ENCODE measurements at regions not wholly inside any gene's neighbourhood (a gene's known extent, or its start where the extent isn't known, plus 50 kb on each side); places are given as distances from the start of the nearest gene placed in this dataset.

DNA sequence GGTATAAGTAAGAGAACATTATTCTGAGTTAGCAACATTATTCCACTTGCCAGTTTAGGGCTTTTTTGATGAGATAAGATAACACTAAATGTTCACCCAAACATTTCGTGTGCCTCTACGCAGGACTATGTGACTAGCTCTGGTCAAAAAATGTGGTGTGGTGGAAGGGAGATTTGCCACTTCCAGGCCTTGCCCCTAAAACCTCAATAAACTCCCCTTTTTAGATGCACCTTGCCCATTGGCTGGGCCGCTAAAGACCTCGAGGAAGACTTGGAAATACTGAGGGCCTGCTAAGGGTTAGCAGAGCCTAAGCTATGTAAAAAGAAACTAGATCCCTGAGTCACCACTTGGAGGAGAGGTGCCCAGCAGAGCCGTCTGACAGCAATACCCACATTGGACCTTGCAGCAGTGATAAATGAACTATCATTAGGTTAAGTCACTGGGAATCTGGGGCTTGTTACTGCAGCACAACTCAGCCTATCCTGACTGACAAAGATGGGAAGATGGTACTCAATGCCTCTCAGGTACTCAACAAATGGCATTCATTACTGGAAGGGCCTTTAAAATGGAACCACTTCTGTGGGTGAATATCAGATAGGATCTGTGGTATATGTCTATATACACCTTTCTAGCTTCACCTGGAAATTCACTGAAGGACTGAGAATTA lies 331.5 kb upstream of the TLE3 start:
- DNase-seq (ENCODE audit: low spot score) = no peak
- TF ChIP-seq, protein P1, sequence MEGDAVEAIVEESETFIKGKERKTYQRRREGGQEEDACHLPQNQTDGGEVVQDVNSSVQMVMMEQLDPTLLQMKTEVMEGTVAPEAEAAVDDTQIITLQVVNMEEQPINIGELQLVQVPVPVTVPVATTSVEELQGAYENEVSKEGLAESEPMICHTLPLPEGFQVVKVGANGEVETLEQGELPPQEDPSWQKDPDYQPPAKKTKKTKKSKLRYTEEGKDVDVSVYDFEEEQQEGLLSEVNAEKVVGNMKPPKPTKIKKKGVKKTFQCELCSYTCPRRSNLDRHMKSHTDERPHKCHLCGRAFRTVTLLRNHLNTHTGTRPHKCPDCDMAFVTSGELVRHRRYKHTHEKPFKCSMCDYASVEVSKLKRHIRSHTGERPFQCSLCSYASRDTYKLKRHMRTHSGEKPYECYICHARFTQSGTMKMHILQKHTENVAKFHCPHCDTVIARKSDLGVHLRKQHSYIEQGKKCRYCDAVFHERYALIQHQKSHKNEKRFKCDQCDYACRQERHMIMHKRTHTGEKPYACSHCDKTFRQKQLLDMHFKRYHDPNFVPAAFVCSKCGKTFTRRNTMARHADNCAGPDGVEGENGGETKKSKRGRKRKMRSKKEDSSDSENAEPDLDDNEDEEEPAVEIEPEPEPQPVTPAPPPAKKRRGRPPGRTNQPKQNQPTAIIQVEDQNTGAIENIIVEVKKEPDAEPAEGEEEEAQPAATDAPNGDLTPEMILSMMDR (IDR thresholded peaks at IDR 0.05; ENCODE audit: extremely low read depth, missing control alignments) = no peak

DNA sequence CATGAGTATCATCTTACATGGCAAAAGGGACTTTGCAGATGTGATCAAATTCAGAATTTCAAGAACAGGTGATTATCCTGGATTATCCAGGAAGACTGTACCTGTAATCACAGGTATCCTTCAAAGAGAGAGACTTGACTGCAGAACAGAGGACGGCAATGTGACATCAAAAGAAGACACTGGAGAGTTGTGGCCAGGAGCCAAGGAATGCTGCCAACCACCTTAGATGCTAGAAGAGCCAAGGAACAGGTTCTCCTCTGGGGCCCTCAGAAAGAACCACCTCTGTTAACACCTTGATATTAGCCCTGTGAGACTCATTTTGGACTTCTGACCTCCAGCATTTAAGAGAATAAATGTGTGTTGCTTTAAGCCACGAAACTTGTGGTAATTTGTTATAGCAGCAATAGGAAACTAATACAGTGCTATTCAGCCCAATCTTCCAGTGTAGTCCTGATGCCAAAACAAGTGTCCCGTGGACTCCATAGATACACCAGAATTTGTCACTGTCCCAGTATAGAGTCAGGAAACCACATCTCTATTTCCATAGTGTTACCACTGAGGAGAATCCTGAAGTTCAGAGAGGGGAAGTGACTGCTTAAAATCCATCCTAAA lies 330.6 kb upstream of the TLE3 start:
- DNase-seq (ENCODE audit: low spot score) = no peak
- TF ChIP-seq, protein P1 (IDR thresholded peaks at IDR 0.05; ENCODE audit: extremely low read depth, missing control alignments) = no peak

DNA sequence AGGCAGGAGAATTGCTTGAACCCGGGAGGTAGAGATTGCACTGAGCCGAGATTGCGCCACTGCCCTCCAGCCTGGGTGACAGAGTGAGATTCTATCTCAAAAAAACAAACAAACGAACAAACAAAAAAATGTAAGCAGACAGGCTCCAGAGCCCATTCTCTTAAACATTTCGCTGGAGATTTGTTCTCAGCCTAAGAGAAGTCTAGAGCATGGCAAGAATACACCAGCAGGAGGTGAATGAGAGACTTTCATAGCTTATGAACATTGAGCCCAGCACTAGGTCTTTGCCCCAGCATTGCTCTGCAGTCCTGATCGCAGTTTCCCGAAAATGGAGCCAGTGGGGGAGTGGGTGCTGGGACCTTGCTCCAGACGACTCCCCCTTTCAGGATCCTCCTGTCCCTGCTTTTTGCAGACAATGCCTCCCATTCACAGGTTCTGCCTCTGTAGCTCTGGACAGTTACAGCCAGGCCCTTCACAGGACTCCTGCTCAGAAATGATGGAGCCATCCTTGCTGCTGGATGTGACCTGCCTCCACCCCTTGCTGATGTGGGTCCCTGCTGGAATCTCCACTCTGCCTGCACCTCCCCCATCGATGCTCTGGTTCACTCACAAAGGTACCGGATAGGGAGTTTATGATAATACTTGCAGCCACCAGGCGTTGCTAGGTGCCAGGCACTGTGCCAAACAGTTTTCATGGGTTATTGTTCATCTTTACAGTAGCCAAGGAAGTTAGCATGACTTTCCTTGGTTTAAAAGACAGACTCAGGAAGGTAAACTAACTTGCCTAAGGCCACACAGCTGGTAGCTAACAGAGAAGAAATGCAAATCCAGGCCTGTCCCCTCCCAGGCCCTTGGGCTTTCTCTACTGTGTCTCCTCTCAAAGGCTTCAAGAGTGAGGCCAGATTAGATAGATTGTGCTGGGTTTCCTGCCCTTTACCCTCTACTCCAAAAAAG lies 329.7 kb upstream of the TLE3 start:
- DNase-seq (ENCODE audit: low spot score) = no peak
- TF ChIP-seq, protein P1 (IDR thresholded peaks at IDR 0.05; ENCODE audit: extremely low read depth, missing control alignments) = no peak

DNA sequence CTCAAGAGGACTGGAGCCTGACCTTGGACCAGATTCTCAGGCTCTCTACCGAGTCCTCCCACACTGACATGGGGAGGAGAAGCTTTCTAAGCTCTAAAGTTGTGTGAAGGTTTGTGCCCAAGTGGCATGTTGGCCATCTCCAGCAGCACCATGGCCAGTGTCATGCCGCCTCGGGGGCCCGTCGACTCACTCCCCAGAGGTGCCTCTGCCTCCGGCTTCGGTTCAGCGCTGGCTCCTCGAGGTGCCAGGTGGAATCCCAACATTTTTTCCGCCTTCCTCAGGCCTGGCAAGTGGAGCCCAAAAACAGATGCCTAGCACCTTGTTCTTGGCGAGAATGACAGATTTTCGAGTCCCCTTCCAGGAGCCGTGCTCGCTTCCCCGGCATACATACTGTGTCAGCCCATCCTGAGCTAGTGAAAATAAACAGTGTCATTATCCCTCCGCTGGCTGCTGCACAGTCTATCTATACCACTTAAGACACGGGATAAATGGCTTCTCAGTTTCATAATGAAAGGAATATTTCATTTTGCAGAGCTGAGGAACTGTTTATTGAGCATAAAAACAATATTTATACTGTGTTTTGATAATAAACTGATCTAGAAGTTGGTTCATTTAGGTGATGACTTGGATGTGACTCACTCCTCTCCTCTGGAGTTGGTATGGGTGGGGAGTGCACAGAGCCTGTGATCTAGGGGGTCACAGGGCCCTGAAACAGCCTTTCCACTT lies 328.5 kb upstream of the TLE3 start:
- TF ChIP-seq, protein P1 (IDR thresholded peaks at IDR 0.05; ENCODE audit: extremely low read depth, missing control alignments) = no peak
- no peak for DNase-seq (ENCODE audit: low spot score)

DNA sequence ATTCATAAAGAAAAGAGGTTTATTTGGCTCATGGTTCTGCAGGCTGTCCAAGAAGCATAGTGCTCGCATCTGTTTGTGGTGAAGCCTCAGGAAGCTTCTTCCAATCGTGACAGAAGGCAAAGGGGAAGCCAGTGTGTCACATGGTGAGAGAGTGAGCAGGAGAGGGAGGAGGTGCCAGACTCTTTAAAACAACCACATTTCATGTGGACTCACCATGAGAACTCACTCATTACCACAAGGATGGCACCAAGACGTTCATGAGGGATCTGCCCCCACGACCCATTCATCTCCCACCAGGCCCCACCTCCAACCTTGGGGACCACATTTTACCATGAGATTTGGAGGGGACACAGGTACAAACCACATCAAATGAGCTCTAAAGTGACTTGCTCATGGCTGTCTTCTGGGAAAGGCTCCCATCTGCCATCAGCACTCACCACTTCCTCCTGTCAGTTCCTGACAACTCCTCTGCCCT lies 327.3 kb upstream of the TLE3 start:
- DNase-seq (ENCODE audit: low spot score) = no peak
- TF ChIP-seq, protein P1 (IDR thresholded peaks at IDR 0.05; ENCODE audit: extremely low read depth, missing control alignments) = no peak

DNA sequence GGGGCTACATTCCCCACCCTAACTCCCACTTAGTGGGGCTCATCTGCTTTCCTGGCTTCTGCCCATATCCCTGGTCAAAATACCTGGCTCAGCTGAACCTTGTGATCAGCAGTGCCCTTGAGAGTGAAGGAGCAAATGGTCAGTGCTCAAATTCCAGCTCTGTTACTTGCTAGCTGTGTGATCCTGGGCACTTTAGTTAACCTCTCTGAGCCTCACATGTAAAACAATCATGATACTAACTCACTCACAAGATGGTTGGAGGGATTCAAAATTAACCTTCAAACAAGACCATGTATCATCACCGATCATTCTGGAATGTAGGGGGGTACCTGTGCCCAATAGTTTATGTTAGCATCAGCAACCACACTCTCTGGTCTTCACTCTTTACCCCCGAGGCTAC lies 325.6 kb upstream of the TLE3 start:
- no peak for DNase-seq (ENCODE audit: low spot score)
- TF ChIP-seq, protein P1 (IDR thresholded peaks at IDR 0.05; ENCODE audit: extremely low read depth, missing control alignments) = no peak
